DMS153 (cell line): ENCODE measurements at regions not wholly inside any gene's neighbourhood (a gene's known extent, or its start where the extent isn't known, plus 50 kb on each side); places are given as distances from the start of the nearest gene placed in this dataset.
"Not testable (repeated sequence)": the region's sequence is repeated elsewhere in the genome, so short reads cannot be mapped to it uniquely, and the experiment has no call there.

Experiments used
- DNase-seq: peaks from one replicate; lab custom pipeline; 2025; lab: John Stamatoyannopoulos, UW

- no peak for DNase-seq
Measured at GRCh38 chr2:183459466-183459865, 335.2 kb downstream of the NUP35 start.

GRCh38 chr2:183463821-183464220 lies 339.6 kb downstream of the NUP35 start:
- no peak for DNase-seq

- no peak for DNase-seq
Measured at GRCh38 chr2:183465048-183465447, 340.8 kb downstream of the NUP35 start.

GRCh38 chr2:183474912-183475695 lies 350.9 kb downstream of the NUP35 start:
- DNase-seq, result no peak

GRCh38 chr2:183476490-183476889 lies 352.2 kb downstream of the NUP35 start:
- DNase-seq, result no peak

GRCh38 chr2:183477296-183477695 lies 353.1 kb downstream of the NUP35 start:
- no peak for DNase-seq

- DNase-seq, result not testable (repeated sequence)
Measured at GRCh38 chr2:183478941-183479595, 354.8 kb downstream of the NUP35 start.

GRCh38 chr2:183487326-183487725 lies 363.1 kb downstream of the NUP35 start:
- DNase-seq, result no peak

GRCh38 chr2:183488421-183488820 lies 364.2 kb downstream of the NUP35 start:
- DNase-seq, result no peak

- DNase-seq, result no peak
Measured at GRCh38 chr2:183490489-183490888, 366.2 kb downstream of the NUP35 start.

- DNase-seq, result no peak
Measured at GRCh38 chr2:183490914-183491313, 366.7 kb downstream of the NUP35 start.

- DNase-seq, result no peak
Measured at GRCh38 chr2:183493040-183493439, 368.8 kb downstream of the NUP35 start.

- no peak for DNase-seq
Measured at GRCh38 chr2:183495079-183495478, 370.8 kb downstream of the NUP35 start.

GRCh38 chr2:183495589-183496267 lies 371.5 kb downstream of the NUP35 start:
- DNase-seq, result peak; percentile 13

- DNase-seq, result no peak
Measured at GRCh38 chr2:183497861-183498260, 373.6 kb downstream of the NUP35 start.

- DNase-seq, result no peak
Measured at GRCh38 chr2:183505911-183506310, 381.7 kb downstream of the NUP35 start.

GRCh38 chr2:183511154-183511553 lies 386.9 kb downstream of the NUP35 start:
- DNase-seq, result no peak

GRCh38 chr2:183519371-183520056 lies 395.3 kb downstream of the NUP35 start:
- peak; percentile 9 for DNase-seq

GRCh38 chr2:183521911-183522310 lies 397.7 kb downstream of the NUP35 start:
- no peak for DNase-seq

GRCh38 chr2:183522489-183523266 lies 398.4 kb downstream of the NUP35 start:
- no peak for DNase-seq

GRCh38 chr2:183530333-183530901 lies 406.2 kb downstream of the NUP35 start:
- no peak for DNase-seq
